Prostate gland (tissue), 2 donors: ENCODE measurements at regions not wholly inside any gene's neighbourhood (a gene's known extent, or its start where the extent isn't known, plus 50 kb on each side); places are given as distances from the start of the nearest gene placed in this dataset.
A peak's percentile ranks its signal among the peaks of the same experiment; 100 is the strongest.

Source experiments
- DNase-seq: peaks from one replicate; pipeline ENCODE4 v3.0.0-alpha.2; 2019; ENCODE audit warnings: low spot score
- H3K27ac ChIP-seq, 2 donors: fragments of 200-600 bp; sonication (generic); 2 replicates each; pipeline ENCODE4 v1.5.1; 2017 to 2019
- H3K27me3 ChIP-seq: fragments of 200-600 bp; sonication (generic); replicated peaks from 2 replicates; pipeline ENCODE4 v1.5.1; 2019; ENCODE audit not compliant: insufficient read depth
- H3K36me3 ChIP-seq, 2 donors: fragments of 200-600 bp; sonication (generic); 1 replicate in 1 of 2; 2 replicates in 1 of 2; pipeline versions ENCODE4 v1.5.1 to v1.8.1; 2017 to 2019
- H3K4me1 ChIP-seq: fragments of 200-600 bp; sonication (generic); replicated peaks from 2 replicates; pipeline ENCODE4 v1.5.1; 2019
- H3K4me3 ChIP-seq, 2 donors: fragments of 200-600 bp; sonication (generic); 2 replicates each; pipeline ENCODE4 v1.5.1; 2017 to 2019
- H3K9me3 ChIP-seq: fragments of 200-600 bp; sonication (generic); 2 replicates; pipeline ENCODE4 v1.5.1; 2017
- POLR2A ChIP-seq: fragments of 450-650 bp; IDR thresholded peaks from one replicate; pipeline ENCODE4 v1.6.1; 2016; ENCODE audit warnings: antibody characterized with exemption, mild to moderate bottlenecking
- POLR2AphosphoS5 ChIP-seq: sonication (generic); formaldehyde crosslinking; IDR thresholded peaks from one replicate; pipeline ENCODE4 v1.6.1; 2017; ENCODE audit warnings: antibody characterized with exemption
- WGBS: methylation state at CpG from one replicate; pipeline ENCODE4 v1.1.5; 2018; 5-methylcytosine and 5-hydroxymethylcytosine counted together
- intact Hi-C: fragments of 100-400 bp; cut with DNase I; formaldehyde crosslinking; loops from one replicate; pipeline ENCODE4 v1.14.2; 2022
- TF ChIP-seq, protein P1 (sequence below), 4 experiments: fragments of 200-600 bp in 2 of 4; fragments of 450-650 bp in 2 of 4; sonication (generic) in 2 of 4; IDR thresholded peaks; 1 replicate in 3 of 4; 2 replicates in 1 of 4; pipeline ENCODE4 v1.5.1; 2016 to 2019; ENCODE audit warnings: antibody characterized with exemption in 4 of 4, mild to moderate bottlenecking in 2 of 4, moderate library complexity in 2 of 4

DNA sequence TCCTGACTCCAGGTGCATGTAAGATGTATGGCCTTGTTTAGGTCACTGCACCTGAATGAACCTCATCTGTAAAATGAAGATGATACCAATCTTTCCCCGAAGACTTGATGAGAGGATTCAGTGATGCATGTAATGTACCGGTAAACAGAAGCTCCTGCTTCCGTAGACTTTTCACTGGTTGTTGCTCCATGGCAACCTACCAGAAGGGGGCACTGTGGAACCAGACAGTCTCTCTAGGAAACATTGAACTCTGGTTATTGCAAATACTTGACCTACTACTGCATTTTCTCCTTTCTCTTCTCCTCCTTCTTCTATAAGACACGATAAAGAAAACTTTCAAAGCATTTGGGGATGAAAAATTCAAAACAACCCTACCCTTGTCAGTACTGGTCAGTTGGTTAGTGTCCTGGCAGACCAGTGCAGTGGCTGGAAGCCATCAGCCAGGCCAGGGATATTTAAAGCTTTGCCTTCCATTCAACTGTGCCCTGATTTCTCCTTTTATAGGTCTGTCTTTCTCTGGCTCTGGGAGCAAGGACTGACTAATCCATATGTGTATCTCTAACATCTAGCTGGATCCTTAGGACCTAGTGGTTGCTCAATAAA lies 667.4 kb upstream of the SALL1 start:
- intact Hi-C loops, result loop anchor here (2.0 kb wide), 1 partner anchor 164 kb away; no protein-coding TSS in a partner anchor
- peak; percentile 43 for DNase-seq
- Histone ChIP-seq H3K9me3 (no peaks in the 10 kb centered on the region), H3K4me3 (no peak overlapping the region), H3K4me1 (no peaks in the 10 kb centered on the region), H3K36me3 (no peaks in the 10 kb centered on the region), H3K27me3 (no peaks in the 10 kb centered on the region), H3K27ac (no peak overlapping the region)
- WGBS, result 48% methylated on average over 4 of the region's 4 CpGs
- TF ChIP-seq POLR2A, result no peak
- TF ChIP-seq, protein P1, sequence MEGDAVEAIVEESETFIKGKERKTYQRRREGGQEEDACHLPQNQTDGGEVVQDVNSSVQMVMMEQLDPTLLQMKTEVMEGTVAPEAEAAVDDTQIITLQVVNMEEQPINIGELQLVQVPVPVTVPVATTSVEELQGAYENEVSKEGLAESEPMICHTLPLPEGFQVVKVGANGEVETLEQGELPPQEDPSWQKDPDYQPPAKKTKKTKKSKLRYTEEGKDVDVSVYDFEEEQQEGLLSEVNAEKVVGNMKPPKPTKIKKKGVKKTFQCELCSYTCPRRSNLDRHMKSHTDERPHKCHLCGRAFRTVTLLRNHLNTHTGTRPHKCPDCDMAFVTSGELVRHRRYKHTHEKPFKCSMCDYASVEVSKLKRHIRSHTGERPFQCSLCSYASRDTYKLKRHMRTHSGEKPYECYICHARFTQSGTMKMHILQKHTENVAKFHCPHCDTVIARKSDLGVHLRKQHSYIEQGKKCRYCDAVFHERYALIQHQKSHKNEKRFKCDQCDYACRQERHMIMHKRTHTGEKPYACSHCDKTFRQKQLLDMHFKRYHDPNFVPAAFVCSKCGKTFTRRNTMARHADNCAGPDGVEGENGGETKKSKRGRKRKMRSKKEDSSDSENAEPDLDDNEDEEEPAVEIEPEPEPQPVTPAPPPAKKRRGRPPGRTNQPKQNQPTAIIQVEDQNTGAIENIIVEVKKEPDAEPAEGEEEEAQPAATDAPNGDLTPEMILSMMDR (IDR thresholded peaks at IDR 0.05), result peak; percentile 14 to 60 (median 44)
- TF ChIP-seq POLR2AphosphoS5, result no peak

DNA sequence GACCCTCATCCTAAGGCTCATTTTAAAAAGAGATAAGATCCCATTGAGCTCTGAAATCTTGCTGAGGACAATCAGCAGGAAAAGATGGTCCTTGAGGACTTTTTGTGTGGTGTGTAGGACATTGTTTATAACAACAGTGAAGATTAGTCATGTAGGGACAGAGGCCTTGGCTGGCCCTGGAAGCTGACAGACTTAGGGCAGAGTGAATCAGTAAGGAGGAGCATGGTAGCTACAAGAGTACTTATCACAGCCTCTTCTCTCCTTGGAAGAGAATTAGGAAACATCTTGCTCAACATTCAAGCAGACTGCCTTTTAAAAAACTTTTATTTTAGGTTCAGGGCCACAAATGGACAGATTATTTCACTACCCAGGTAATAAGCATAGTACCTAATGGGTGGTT lies 665.9 kb upstream of the SALL1 start:
- Histone ChIP-seq H3K9me3 (no peaks in the 10 kb centered on the region), H3K4me1 (no peaks in the 10 kb centered on the region), H3K4me3 (no peak overlapping the region), H3K27ac (no peak overlapping the region), H3K27me3 (no peaks in the 10 kb centered on the region), H3K36me3 (no peaks in the 10 kb centered on the region)
- intact Hi-C loops, result no loop called here
- no peak for DNase-seq
- TF ChIP-seq POLR2AphosphoS5 (no peak), POLR2A (no peak)
- TF ChIP-seq, protein P1 (IDR thresholded peaks at IDR 0.05), result no peak

DNA sequence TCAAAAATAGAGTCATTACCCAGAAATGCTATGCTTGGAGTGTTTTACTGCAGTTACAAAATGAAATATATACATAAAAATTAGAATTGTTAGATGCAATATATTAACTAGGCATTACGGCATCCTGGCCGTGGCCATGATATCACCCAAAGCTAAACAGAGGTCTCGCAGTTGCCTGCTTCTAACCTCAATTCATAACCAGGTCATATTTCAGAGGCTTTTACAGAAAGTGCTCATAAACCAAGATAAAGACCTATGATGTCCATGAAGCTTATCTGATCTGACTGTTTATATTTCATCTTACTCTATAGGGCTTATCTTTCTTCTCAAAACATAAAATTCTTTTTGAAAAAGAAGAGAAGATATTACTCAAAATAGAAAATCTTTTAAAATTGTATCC lies 664.5 kb upstream of the SALL1 start:
- 30% methylated on average over 3 of the region's 3 CpGs for WGBS
- no peaks in the 10 kb centered on the region for H3K36me3 ChIP-seq
- H3K27ac ChIP-seq, result no peak overlapping the region
- H3K4me1 ChIP-seq, result no peaks in the 10 kb centered on the region
- no peak for DNase-seq
- no peaks in the 10 kb centered on the region for H3K27me3 ChIP-seq
- H3K9me3 ChIP-seq, result no peaks in the 10 kb centered on the region
- H3K4me3 ChIP-seq, result no peak overlapping the region
- intact Hi-C loops, result no loop called here
- no peak for TF ChIP-seq POLR2A

DNA sequence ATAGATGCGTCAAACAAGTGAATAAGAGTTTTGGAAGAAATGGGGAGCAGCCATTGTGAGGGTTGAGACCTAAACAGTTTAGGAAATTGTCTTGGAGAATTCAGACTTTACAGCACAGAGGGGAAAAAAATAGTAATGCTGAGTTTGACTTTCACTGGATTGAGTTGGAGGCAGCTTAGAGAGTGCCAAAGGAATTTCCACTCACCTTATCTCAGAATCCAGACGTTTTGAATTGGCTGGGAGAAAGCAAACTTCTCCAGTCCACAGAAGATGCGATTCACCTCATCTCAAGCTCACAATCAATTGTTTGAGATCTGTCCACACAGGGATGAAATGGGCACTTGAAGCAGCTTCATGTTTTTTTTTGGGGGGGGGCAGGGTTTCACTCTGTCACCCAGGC lies 663.5 kb upstream of the SALL1 start:
- H3K36me3 ChIP-seq, result no peaks in the 10 kb centered on the region
- WGBS, result 60% methylated on average over 3 of the region's 3 CpGs
- TF ChIP-seq POLR2AphosphoS5 (no peak), POLR2A (no peak)
- TF ChIP-seq, protein P1 (IDR thresholded peaks at IDR 0.05), result no peak
- no peaks in the 10 kb centered on the region for H3K9me3 ChIP-seq
- intact Hi-C loops, result no loop called here
- no peak for DNase-seq
- no peaks in the 10 kb centered on the region for H3K27me3 ChIP-seq
- no peak overlapping the region for H3K4me3 ChIP-seq
- no peaks in the 10 kb centered on the region for H3K4me1 ChIP-seq
- no peak overlapping the region for H3K27ac ChIP-seq

DNA sequence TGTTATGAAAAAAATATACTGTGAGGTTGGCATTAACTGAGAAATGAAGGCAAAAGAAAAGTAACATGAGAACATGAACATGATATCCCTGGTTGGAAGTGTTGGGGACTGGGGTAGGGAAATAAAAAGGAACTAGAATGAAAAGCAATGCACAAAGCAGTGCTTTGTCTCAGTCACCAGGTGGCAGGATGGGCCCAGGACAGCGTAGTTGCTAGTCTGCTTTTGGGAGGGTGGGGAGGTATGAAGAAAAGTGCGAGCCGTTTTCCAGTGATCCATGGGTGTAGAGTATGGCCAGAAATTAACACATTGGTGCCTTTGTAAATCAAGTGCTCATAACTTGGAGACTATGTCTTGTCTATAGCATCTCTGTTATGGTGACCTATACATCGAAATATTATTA lies 662.5 kb upstream of the SALL1 start:
- 94% methylated on average over 4 of the region's 4 CpGs for WGBS
- Histone ChIP-seq H3K27me3 (no peaks in the 10 kb centered on the region), H3K4me3 (no peak overlapping the region), H3K27ac (no peak overlapping the region), H3K4me1 (no peaks in the 10 kb centered on the region), H3K36me3 (no peaks in the 10 kb centered on the region), H3K9me3 (no peaks in the 10 kb centered on the region)
- DNase-seq, result no peak
- TF ChIP-seq, protein P1 (IDR thresholded peaks at IDR 0.05), result no peak
- no peak for TF ChIP-seq POLR2AphosphoS5
- TF ChIP-seq POLR2A, result no peak
- intact Hi-C loops, result no loop called here
